ENCODE measurements at regions not wholly inside any gene's neighbourhood (a gene's known extent, or its start where the extent isn't known, plus 50 kb on each side); places are given as distances from the start of the nearest gene placed in this dataset.

GRCh38 chr1:214208460-214208859 lies 72.5 kb upstream of the SMYD2 start:
- no peak for DNase-seq

- no peak for DNase-seq
Observed at GRCh38 chr1:214209260-214209808, 71.6 kb upstream of the SMYD2 start.

DNA sequence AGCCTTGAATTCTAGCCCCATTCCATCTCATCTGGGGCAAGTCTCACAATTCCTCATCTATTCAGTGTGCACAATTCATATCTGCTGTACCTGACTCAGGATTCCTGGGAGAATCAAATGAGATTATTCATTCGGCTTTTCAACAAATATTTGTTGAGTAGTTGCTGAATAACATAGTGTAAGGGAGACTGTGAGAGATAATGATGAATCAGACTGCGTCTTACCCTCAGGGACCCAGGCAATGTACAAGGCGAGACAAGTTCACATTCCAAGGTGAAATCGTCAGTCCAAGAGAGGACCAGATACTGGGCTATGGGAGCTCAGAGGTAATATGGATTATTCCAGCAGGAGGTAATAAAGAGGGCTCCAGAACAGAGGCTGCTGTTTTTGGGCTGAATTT lies 67.8 kb upstream of the SMYD2 start:
- no peak for DNase-seq

DNA sequence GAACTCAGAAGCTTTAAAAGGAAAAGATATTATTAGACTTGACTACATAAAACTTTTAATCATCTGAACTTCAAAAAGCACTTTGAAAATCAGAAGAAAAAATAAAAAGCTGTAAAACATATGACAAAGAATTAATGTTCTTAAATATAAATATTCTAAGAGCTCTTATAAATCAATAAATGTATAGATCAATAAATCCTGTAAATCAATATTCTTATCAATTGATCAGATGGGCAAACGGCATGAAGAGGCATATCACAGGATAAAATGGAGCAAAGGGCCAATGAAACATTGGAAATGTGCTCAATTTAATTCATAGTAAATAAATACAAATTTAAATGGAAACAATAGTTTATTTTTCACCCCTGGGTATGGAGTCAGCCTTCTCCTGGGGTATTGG lies 66.1 kb upstream of the SMYD2 start:
- no peak for DNase-seq

- DNase-seq, result no peak
Observed at GRCh38 chr1:214215583-214215982, 65.4 kb upstream of the SMYD2 start.

DNA sequence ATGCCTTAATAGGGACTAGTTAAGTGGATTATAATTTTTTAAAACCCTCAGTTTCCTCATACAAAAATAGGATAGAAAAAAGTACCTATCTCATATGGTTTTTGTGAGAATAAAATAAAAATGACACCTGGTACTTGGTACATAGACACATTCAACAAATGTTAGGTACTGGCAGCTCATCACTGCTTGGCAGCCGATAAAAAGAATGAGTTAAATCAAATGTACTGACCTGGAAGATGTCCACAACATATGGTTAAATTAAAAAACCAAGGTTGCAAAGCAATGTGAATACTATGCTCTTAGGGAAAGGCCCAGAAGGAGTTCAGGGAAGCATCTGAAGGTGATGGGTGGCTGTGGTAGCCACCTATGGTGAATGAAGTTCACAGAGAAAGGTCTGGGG lies 64.9 kb upstream of the SMYD2 start:
- DNase-seq, result no peak

DNA sequence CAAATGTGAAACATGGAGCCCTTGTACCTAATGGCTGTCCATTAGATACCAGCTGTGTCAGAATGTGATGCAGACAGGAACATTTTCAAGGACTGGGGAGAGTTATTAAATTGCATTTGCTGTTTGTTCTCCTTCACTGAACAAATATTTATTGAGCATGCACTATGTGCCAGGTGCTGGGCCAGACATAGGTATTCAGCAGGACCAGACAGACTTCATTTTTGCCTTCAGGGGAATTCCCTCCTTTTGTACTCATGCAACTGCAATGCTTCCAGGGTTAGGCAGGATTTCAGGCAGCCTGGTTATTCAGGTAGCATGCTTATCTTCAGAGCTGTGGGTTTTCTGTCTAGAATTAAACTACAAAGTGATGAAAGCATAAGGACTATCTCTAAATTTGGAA lies 64.2 kb upstream of the SMYD2 start:
- no peak for DNase-seq

GRCh38 chr1:214219902-214220301 lies 61.1 kb upstream of the SMYD2 start:
- DNase-seq, result no peak

GRCh38 chr1:214220891-214221290 lies 60.1 kb upstream of the SMYD2 start:
- DNase-seq, result no peak

- no peak for DNase-seq
Observed at GRCh38 chr1:214224611-214225354, 56.2 kb upstream of the SMYD2 start.

GRCh38 chr1:214228976-214229375 lies 52.0 kb upstream of the SMYD2 start:
- peak; percentile 30 for DNase-seq

DNA sequence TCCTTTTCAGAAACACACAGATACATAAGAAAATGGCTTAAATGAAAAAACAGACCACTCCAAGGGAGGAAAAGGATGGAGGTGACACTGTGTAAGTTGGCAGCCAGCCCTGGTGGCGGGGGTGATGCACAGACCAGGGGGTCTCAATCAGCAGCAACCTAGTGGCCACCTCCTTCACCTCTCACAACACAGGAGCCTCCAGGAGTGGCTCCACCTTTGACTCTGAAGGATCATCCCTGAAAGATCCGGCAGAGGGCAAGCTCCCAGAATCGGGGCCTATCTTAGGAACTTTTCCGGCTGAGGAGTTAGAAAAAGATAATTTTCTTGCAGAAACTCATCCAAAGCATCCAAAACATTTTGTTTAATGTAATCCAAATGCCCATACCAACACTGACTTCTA lies 51.2 kb upstream of the SMYD2 start:
- DNase-seq, result no peak
